SJCRH30 (cell line): ENCODE measurements at regions not wholly inside any gene's neighbourhood (a gene's known extent, or its start where the extent isn't known, plus 50 kb on each side); places are given as distances from the start of the nearest gene placed in this dataset.

Source experiments
- DNase-seq, 2 experiments: peaks; one replicate each; pipeline ENCODE4 v3.0.0-alpha.2; 2015 to 2020
- H3K27ac ChIP-seq: fragments of 250-450 bp; sonication (Bioruptor Pico); 2 replicates; pipeline ENCODE4 v1.5.1; 2020; ENCODE audit warnings: mild to moderate bottlenecking, moderate library complexity
- H3K27me3 ChIP-seq: fragments of 250-450 bp; sonication (Bioruptor Pico); 2 replicates; pipeline ENCODE4 v1.5.1; 2020; ENCODE audit warnings: mild to moderate bottlenecking, moderate library complexity
- H3K36me3 ChIP-seq: fragments of 250-450 bp; sonication (Bioruptor Pico); 2 replicates; pipeline ENCODE4 v1.5.1; 2020; ENCODE audit warnings: mild to moderate bottlenecking, moderate library complexity
- H3K4me1 ChIP-seq: fragments of 250-450 bp; sonication (Bioruptor Pico); 2 replicates; pipeline ENCODE4 v1.5.1; 2020; ENCODE audit warnings: mild to moderate bottlenecking, moderate library complexity
- H3K4me3 ChIP-seq: fragments of 250-450 bp; sonication (Bioruptor Pico); 2 replicates; pipeline ENCODE4 v1.5.1; 2020; ENCODE audit warnings: mild to moderate bottlenecking, moderate library complexity
- H3K9me3 ChIP-seq: fragments of 250-450 bp; sonication (Bioruptor Pico); replicated peaks from 2 replicates; pipeline ENCODE4 v1.5.1; 2020; ENCODE audit warnings: mild to moderate bottlenecking, moderate library complexity

DNA sequence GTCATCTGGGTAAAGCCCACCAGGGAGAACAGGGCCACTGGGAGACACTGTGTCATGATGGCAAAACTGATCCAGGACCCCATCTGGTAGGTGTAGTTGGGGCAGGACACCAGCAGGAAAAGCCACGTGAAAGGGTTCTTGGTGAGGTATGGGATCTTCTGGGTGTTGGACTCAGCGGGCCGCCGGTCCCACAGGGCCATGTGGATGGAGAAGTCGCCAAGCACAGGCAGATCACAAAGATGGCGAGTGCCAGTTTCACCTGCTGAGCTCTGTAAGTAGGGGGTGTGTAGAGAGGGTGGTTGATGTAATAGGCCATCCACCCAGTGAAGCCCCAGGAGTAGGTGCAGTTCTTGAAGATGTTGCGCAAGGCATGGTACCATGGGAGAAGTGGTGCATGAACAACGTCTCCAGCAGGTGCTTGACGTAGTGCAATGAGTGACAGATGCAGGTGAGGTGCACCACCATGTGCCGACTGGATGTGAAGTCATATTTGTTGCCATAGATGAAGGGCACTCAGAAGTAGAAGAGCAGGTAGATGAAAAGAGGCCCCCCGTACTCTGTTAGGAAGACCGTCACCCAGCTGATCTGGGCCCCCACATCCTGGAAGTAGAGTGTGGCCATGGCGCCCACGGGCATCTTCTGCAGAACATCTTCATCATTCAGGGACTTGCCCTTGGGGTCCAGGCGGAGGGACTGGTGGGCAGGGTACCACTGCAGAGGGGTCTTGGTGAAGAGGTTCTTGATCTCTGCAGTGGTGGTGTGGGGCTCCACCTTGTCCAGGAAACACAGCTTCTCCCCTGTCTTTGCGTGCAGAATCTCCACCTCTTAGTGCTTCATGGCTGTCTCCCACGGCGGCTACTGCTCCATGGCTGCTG, 249.3 kb downstream of the ANKRD50 start:
- Histone ChIP-seq H3K4me1 (no peaks in the 10 kb centered on the region), H3K27ac (no peak overlapping the region), H3K4me3 (no peak overlapping the region), H3K27me3 (no peaks in the 10 kb centered on the region), H3K9me3 (no peaks in the 10 kb centered on the region; the same call in 1 of the 2 replicates), H3K36me3 (no peaks in the 10 kb centered on the region)
- no peak for DNase-seq

DNA sequence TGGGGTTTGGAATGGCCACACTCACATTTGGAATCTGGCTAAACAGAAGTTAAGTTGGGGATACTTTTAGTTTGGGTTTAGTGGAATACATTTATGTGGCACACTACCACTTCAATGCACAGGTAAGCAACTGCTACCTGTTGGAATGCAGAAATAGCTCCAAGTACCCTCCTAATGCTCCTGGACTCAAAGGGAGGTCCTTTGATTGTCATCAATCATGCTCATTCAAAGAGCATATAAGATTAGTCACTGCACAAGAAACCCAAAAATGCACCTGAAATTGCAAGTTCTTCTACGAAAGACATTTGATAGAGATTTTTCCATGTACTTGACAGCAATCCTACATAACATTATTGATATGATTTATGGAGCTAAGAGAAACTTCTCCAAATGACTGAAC, 247.7 kb downstream of the ANKRD50 start:
- no peak for DNase-seq
- H3K27ac ChIP-seq, result no peak overlapping the region
- H3K4me3 ChIP-seq, result no peak overlapping the region
- no peaks in the 10 kb centered on the region for H3K4me1 ChIP-seq
- no peaks in the 10 kb centered on the region for H3K36me3 ChIP-seq
- no peaks in the 10 kb centered on the region; the same call in 1 of the 2 replicates for H3K9me3 ChIP-seq
- H3K27me3 ChIP-seq, result no peaks in the 10 kb centered on the region; the same call in 1 of the 2 replicates

DNA sequence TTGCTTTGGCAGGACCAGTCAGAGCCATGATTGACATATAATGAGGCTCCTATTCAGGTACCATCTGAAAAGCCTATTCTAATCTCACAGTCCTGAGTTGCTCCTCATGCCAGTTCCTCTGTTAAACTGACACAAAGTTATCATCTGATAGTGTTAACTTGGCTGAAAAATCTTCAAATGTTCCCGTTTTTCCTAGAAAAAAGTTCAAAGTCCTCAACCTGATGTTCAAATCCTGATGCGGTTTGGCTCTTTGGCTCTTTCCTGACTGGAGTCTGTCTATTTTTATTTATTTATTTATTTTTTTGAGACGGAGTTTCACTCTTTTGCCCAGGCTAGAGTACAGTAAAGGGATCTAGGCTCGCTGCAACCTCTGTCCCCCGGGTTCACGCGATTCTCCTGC, 244.2 kb downstream of the ANKRD50 start:
- H3K27me3 ChIP-seq, result no peaks in the 10 kb centered on the region; the same call in 1 of the 2 replicates
- H3K4me1 ChIP-seq, result no peaks in the 10 kb centered on the region
- H3K27ac ChIP-seq, result no peak overlapping the region
- no peak overlapping the region for H3K4me3 ChIP-seq
- H3K9me3 ChIP-seq, result no peaks in the 10 kb centered on the region
- H3K36me3 ChIP-seq, result no peaks in the 10 kb centered on the region
- no peak for DNase-seq

DNA sequence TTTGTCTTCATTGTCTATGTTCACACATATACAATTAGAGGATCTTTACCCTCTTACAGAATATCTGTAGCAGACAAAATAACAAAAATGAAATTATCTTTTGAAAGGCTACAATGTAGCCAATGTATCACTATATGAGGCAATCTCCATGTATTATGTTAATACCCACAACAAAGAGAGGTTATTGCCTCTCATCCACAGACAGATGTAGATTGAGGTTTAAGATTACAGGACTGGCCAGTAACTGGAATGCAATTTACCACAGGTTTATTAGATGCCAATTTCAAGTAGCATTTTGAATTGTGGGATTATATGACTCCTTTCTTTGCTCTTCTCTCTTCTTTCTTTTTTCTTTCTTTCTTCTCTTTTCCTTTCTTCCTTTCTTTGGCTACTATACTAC, 242.6 kb downstream of the ANKRD50 start:
- Histone ChIP-seq H3K4me1 (no peaks in the 10 kb centered on the region), H3K36me3 (no peaks in the 10 kb centered on the region), H3K9me3 (no peaks in the 10 kb centered on the region), H3K27ac (no peak overlapping the region), H3K4me3 (no peak overlapping the region), H3K27me3 (no peaks in the 10 kb centered on the region; the same call in 1 of the 2 replicates)
- DNase-seq, result peak in 1 of 2 experiments; percentile 7

DNA sequence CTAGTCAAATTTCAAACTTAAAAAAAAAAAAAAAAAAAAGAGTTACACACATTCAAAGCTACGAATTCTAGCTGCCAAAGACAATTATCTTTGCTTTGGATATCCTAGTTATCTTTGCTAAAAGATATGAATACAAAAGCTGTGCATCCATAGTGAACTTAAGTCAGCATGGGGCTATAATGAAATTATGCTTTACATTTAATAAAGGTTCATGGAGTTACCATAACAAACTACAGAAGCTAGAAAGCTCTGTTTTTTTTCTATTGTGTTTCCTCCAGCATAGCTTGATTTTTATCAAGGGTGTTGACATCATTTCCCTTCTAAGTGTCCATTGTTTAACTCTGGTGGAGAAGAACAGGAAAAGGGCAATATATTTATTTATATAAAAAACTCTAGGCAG, 234.1 kb downstream of the ANKRD50 start:
- Histone ChIP-seq H3K36me3 (no peaks in the 10 kb centered on the region), H3K9me3 (no peaks in the 10 kb centered on the region), H3K27me3 (no peaks in the 10 kb centered on the region), H3K4me3 (no peak overlapping the region), H3K27ac (no peak overlapping the region), H3K4me1 (no peaks in the 10 kb centered on the region)
- no peak for DNase-seq

DNA sequence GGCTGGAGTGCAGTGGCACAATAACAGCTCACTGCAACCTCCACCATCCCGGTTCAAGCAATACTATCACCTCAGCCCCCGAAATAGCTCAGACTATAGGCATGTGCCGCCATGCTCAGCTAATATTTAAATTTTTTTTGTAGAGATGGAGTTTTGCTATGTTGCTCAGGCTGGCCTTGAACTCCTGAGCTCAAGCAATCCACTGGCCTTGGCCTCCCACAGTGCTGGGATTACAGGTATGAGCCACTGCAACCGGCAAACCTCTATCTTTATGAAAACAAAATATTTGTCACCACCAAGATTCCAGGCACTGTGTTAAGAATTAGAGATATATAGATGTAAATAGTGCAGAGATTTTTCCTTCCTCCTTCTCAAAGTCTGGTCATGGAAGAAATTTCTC, 232.5 kb downstream of the ANKRD50 start:
- H3K27me3 ChIP-seq, result no peaks in the 10 kb centered on the region
- no peaks in the 10 kb centered on the region for H3K9me3 ChIP-seq
- DNase-seq, result no peak
- H3K4me3 ChIP-seq, result no peak overlapping the region
- H3K4me1 ChIP-seq, result no peaks in the 10 kb centered on the region
- H3K27ac ChIP-seq, result no peak overlapping the region
- H3K36me3 ChIP-seq, result no peaks in the 10 kb centered on the region

DNA sequence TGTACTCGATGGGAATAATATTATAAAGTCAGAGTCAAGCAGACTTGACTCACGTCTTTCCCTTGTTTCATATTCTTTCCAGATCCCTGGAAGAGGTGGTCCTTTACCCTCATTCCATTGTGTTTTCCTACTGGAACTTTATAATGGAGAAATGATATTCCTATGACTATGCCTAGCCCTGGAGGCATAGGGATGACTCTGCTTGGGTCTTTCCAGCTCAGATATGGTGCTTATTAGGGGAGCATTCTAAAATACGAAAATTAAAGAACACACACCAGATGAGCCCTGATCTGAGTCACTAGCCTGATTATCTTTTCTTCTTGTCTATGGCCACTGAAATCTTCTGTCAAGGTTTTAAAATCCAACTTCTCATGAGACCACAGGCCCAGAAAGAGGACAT, 231.4 kb downstream of the ANKRD50 start:
- no peak for DNase-seq
- Histone ChIP-seq H3K4me3 (no peak overlapping the region), H3K9me3 (no peaks in the 10 kb centered on the region), H3K4me1 (no peaks in the 10 kb centered on the region), H3K27ac (no peak overlapping the region), H3K36me3 (no peaks in the 10 kb centered on the region), H3K27me3 (no peaks in the 10 kb centered on the region)

DNA sequence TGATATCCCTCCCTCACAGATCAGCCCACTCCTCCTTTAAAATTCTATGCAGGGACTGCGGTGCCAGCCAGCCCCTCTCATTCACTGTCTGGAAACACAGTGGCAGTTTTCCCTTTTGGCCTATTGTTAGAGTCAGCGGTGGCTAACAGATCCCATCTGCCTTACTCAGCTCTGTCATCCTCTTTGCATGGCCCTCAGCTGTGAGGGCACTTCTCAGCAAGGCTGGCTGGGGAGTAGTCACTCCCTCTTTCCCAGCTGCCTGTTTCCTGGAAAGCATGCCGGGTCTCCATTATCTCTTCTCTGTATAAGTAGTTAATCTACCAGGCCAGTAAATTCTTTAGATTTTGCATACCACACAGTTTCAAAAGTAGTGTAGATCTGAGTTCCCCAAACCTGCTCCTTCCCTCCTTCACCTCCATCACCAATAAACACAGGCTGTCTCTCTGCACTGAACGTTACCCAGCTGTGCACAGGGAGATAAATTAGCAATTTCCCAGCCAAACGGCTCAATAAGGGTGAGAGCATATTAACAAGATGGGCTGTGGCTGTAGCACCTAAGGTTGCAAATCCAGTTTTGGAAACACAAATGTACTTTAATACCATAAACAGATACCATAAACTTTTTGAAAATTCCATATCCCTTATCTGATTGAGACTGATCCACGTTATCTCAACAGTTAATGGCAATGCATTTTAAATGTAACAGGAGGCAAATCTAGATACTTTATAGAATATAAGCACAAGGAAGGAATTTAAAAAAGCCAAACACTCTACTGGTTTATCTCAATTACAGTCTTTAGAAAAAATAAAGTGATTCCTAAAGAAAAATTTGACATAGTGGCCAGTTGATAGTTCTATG, 229.3 kb downstream of the ANKRD50 start:
- peak in 1 of 2 experiments; percentile 26 for DNase-seq
- Histone ChIP-seq H3K9me3 (no peaks in the 10 kb centered on the region), H3K27me3 (no peaks in the 10 kb centered on the region), H3K36me3 (no peaks in the 10 kb centered on the region), H3K4me3 (no peak overlapping the region), H3K27ac (no peak overlapping the region), H3K4me1 (no peaks in the 10 kb centered on the region)

DNA sequence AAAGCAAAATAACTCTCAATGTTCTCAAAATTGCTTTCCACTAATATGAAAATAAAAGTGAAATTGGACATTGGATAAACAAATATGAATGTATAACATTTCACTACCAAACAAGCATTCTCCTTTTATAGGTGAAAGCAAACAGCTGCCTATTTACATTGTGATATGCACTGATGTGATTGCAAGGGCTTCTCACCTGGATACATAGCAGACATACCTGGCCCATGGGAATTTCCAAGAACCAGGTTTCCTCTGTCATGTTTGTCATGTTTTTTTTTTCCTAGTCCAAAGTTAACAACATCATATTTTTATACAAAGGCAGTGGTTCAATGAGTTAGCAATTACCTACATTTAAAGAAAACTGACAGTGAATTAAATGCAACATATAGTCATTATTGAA, 228.5 kb downstream of the ANKRD50 start:
- Histone ChIP-seq H3K4me3 (no peak overlapping the region), H3K9me3 (no peaks in the 10 kb centered on the region), H3K27ac (no peak overlapping the region), H3K4me1 (no peaks in the 10 kb centered on the region), H3K36me3 (no peaks in the 10 kb centered on the region), H3K27me3 (no peaks in the 10 kb centered on the region)
- no peak for DNase-seq

DNA sequence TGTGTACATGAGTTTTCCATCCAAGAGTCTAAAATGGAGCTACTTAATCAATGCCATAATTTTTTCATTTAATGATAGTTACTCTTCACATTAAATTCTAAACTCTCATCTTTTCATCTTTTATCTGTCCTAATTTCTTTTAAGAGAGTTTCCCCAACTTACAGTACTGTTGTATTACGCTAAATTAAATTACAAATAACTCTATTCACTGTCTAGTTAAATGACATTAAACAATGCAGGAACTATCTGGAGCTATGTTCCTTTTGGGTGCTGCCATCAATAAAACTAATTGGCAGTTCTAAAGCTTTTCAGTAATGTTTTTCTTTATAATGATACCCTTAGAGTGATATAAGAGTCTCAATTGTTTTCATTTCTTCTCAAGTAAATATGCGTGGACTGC, 227.6 kb downstream of the ANKRD50 start:
- H3K4me3 ChIP-seq, result no peak overlapping the region
- no peak overlapping the region for H3K27ac ChIP-seq
- no peaks in the 10 kb centered on the region for H3K9me3 ChIP-seq
- no peak for DNase-seq
- no peaks in the 10 kb centered on the region for H3K27me3 ChIP-seq
- H3K36me3 ChIP-seq, result no peaks in the 10 kb centered on the region
- no peaks in the 10 kb centered on the region for H3K4me1 ChIP-seq

DNA sequence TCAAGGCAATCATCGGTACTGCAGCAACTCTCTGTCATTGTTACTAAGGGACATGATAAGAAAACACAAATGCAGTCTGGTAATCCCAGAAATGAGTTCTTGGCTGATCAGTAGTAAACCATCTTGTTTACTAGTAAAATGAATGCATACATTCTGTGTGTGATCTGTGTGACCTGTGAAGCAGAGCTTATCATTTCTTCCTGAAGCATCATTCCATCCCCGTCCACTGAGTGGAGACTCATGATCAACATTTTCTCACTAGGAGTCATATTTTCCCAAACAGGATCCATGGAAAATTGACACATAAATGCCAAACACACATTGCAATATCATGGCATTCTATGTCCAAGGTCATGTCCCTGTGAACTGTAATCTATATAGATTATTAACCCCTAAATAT, 226.1 kb downstream of the ANKRD50 start:
- no peak overlapping the region for H3K4me3 ChIP-seq
- H3K9me3 ChIP-seq, result no peaks in the 10 kb centered on the region
- DNase-seq, result peak in 1 of 2 experiments; percentile 17
- H3K27ac ChIP-seq, result no peak overlapping the region
- H3K4me1 ChIP-seq, result no peaks in the 10 kb centered on the region
- H3K27me3 ChIP-seq, result no peaks in the 10 kb centered on the region
- no peaks in the 10 kb centered on the region for H3K36me3 ChIP-seq

DNA sequence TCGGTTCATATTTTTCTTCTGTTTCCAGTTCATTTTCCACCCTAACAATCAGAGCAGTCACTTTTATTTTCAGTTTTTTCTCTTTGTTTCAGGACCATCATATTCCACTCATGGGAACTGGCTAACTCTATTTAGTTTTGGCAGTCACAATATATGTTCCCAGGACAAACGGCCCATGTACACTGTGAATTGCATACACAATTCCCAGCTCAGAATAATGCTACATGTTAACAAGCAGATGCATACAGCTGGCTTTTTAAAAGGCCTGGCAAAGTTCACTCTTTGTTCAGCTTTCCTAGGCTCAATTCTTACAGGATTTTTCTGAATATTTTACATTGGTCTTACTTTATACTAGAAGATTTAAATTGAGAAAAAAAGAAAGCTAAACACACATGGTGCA, 224.9 kb downstream of the ANKRD50 start:
- Histone ChIP-seq H3K27ac (no peak overlapping the region), H3K36me3 (no peaks in the 10 kb centered on the region), H3K4me3 (no peak overlapping the region), H3K9me3 (peaks cover 2% of the 10 kb centered on the region; the same call in 1 of the 2 replicates), H3K27me3 (no peaks in the 10 kb centered on the region), H3K4me1 (no peaks in the 10 kb centered on the region)
- DNase-seq, result no peak

DNA sequence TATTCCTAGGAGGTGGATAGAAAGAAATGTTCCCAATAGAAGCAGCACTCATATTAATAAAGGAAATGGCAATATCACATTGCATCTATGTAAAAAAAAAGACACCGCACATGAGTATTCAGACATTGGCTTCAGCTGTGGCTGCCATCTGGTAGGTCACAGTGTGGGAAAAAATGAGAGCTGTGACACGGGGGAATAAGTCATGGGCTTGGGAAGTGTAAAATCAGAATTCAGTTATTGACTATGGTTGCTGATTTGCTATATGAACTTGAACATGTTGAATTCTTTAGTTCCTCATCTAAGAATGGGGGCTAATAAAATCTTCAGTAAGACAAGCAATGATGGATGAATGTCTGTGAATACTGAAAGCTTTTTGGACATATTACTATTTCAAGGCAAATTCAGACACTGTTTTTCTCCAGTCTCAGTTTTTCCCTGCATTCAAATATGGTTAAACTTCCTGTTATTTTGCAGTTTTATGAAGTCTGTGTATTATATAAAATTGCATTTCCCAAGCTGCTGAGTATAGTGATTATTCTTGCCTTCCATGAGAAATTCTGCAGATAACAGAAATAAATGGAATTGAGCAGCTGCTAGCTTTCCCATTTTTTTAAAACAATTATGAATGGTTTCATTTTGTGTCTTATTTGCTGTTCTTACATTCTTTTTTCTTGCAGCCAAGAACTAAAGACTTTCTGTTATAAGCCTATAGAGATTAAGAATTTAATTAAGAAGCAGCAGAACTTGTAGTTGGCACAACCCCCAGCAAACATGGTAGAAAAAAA, 221.0 kb downstream of the ANKRD50 start:
- Histone ChIP-seq H3K27ac (no peak overlapping the region), H3K27me3 (no peaks in the 10 kb centered on the region), H3K36me3 (no peaks in the 10 kb centered on the region), H3K4me3 (no peak overlapping the region), H3K4me1 (no peaks in the 10 kb centered on the region), H3K9me3 (peaks cover 2% of the 10 kb centered on the region; the same call in 1 of the 2 replicates)
- DNase-seq, result no peak

DNA sequence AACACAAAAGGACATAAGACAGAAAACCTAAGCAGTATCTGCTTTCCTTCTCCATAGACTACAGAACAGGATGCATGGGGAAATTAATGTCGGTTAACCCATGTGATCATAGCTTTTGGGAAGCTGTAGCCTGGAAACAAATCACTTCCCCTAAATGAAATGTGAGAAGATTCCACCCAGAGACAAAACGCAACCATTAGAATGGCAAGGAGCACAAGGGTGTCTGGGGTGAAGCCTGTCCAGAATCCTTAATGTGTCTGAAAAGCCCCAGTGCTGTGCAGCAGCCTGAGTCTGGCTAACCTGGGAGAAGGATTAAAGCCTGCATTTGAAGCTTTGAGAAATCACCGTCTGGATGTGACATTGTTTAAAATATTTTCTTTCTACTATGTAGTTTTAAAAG, 213.3 kb downstream of the ANKRD50 start:
- no peak overlapping the region for H3K27ac ChIP-seq
- H3K4me1 ChIP-seq, result peaks cover 9% of the 10 kb centered on the region
- H3K4me3 ChIP-seq, result no peak overlapping the region
- H3K36me3 ChIP-seq, result no peaks in the 10 kb centered on the region
- no peaks in the 10 kb centered on the region for H3K27me3 ChIP-seq
- no peaks in the 10 kb centered on the region for H3K9me3 ChIP-seq
- peak; percentile 13 to 60 for DNase-seq
